GM23248 (cell line): ENCODE measurements at regions not wholly inside any gene's neighbourhood (a gene's known extent, or its start where the extent isn't known, plus 50 kb on each side); places are given as distances from the start of the nearest gene placed in this dataset.
"Not testable (repeated sequence)": the region's sequence is repeated elsewhere in the genome, so short reads cannot be mapped to it uniquely, and the experiment has no call there.

Experiments
- DNase-seq: peaks from one replicate; pipeline ENCODE4 v3.0.0-alpha.2; 2015
- H2AFZ ChIP-seq: fragments of 200-600 bp; sonication (generic); 2 replicates; pipeline ENCODE4 v1.6.1; 2016; ENCODE audit warnings: antibody characterized with exemption
- H3F3A ChIP-seq: fragments of 200-600 bp; sonication (generic); 2 replicates; pipeline ENCODE4 v1.6.1; 2016; ENCODE audit warnings: mild to moderate bottlenecking, antibody characterized with exemption, mixed run types; ENCODE audit not compliant: insufficient read depth
- H3K27ac ChIP-seq: fragments of 200-600 bp; sonication (generic); 2 replicates; pipeline ENCODE4 v1.5.1; 2016; ENCODE audit warnings: mild to moderate bottlenecking
- H3K27me3 ChIP-seq: fragments of 200-600 bp; sonication (generic); replicated peaks from 2 replicates; pipeline ENCODE4 v1.6.1; 2016; ENCODE audit warnings: mild to moderate bottlenecking; ENCODE audit not compliant: insufficient read depth
- H3K36me3 ChIP-seq: fragments of 200-600 bp; sonication (generic); 2 replicates; pipeline ENCODE4 v1.6.1; 2016; ENCODE audit warnings: low read depth, mild to moderate bottlenecking
- H3K4me1 ChIP-seq: fragments of 200-600 bp; sonication (generic); 2 replicates; pipeline ENCODE4 v1.6.1; 2016; ENCODE audit warnings: mild to moderate bottlenecking; ENCODE audit not compliant: insufficient read depth
- H3K4me2 ChIP-seq: fragments of 200-600 bp; sonication (generic); one replicate; pipeline ENCODE4 v1.6.1; 2016; ENCODE audit warnings: mild to moderate bottlenecking; ENCODE audit not compliant: unreplicated experiment
- H3K4me3 ChIP-seq: fragments of 200-600 bp; sonication (generic); 2 replicates; pipeline ENCODE4 v1.5.1; 2016; ENCODE audit warnings: mild to moderate bottlenecking
- H3K79me2 ChIP-seq: fragments of 200-600 bp; sonication (generic); 2 replicates; pipeline ENCODE4 v1.6.1; 2016; ENCODE audit warnings: mild to moderate bottlenecking; ENCODE audit not compliant: insufficient read depth
- H3K9ac ChIP-seq: fragments of 200-600 bp; sonication (generic); 2 replicates; pipeline ENCODE4 v1.6.1; 2016; ENCODE audit warnings: mild to moderate bottlenecking
- H3K9me2 ChIP-seq: fragments of 200-600 bp; sonication (generic); 2 replicates; pipeline ENCODE4 v1.6.1; 2016; ENCODE audit warnings: mixed run types, mild to moderate bottlenecking, moderate library complexity; ENCODE audit not compliant: insufficient read depth
- H3K9me3 ChIP-seq: fragments of 200-600 bp; sonication (generic); one replicate; pipeline ENCODE4 v1.6.1; 2017; ENCODE audit warnings: low read depth
- H4K20me1 ChIP-seq: fragments of 200-600 bp; sonication (generic); 2 replicates; pipeline ENCODE4 v1.6.0; 2016; ENCODE audit not compliant: insufficient read depth
- EZH2 ChIP-seq: fragments of 200-600 bp; sonication (generic); IDR thresholded peaks from 2 replicates; pipeline ENCODE4 v1.6.1; 2018; ENCODE audit warnings: antibody characterized with exemption, mild to moderate bottlenecking; ENCODE audit not compliant: insufficient read depth, poor library complexity, severe bottlenecking
- EZH2phosphoT487 ChIP-seq: fragments of 200-600 bp; sonication (generic); IDR thresholded peaks from 2 replicates; pipeline ENCODE4 v1.6.1; 2018; ENCODE audit warnings: antibody characterized with exemption, moderate library complexity, mild to moderate bottlenecking, low read depth; ENCODE audit not compliant: insufficient read depth
- WGBS, 2 experiments: methylation state at CpG; one replicate each; pipeline ENCODE4 v1.1.6; 2015 to 2017; ENCODE audit warnings: low lambda C conversion rate in 2 of 2, low coverage in 1 of 2; ENCODE audit errors: missing lambda C conversion rate in 2 of 2; 5-methylcytosine and 5-hydroxymethylcytosine counted together
- in situ Hi-C: fragments of 300-500 bp; cut with MboI; formaldehyde crosslinking; loops from 2 replicates; pipeline ENCODE4 v1.15.0; 2020

DNA sequence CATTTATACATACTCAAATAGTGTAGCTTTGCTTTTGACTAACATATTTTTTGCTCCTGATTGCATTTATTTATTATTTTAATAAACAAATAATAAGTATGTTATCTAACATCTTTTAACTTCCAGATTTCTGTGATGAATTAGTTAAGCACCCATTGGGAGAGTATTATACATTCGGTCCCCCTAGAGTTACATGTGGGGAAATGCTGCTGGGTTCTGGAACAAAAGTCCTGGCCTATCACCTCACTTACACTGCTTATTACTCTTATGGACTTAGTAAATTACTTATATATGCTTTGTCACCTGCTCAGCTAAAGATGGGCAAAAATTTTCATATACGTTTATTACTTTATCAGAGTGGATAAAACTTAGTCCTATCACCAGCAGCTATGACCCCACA, 1163.0 kb downstream of the FAM181B start:
- WGBS, 2 experiments: 20 to 30% methylated on average over 2 of the region's 2 CpGs
- Histone ChIP-seq H3K4me1 (no peaks in the 10 kb centered on the region), H3K27me3 (no peaks in the 10 kb centered on the region), H3K4me2 (no peak overlapping the region), H3K36me3 (no peaks in the 10 kb centered on the region), H3K4me3 (no peak overlapping the region), H2AFZ (no peak overlapping the region), H3K79me2 (no peaks in the 10 kb centered on the region), H3K9me2 (no peaks in the 10 kb centered on the region), H3K27ac (no peak overlapping the region), H3K9me3 (no peaks in the 10 kb centered on the region), H3F3A (no peaks in the 10 kb centered on the region), H4K20me1 (no peaks in the 10 kb centered on the region), H3K9ac (no peak overlapping the region)
- in situ Hi-C loops: no loop called here
- no peak for DNase-seq
- TF ChIP-seq EZH2: no peak

DNA sequence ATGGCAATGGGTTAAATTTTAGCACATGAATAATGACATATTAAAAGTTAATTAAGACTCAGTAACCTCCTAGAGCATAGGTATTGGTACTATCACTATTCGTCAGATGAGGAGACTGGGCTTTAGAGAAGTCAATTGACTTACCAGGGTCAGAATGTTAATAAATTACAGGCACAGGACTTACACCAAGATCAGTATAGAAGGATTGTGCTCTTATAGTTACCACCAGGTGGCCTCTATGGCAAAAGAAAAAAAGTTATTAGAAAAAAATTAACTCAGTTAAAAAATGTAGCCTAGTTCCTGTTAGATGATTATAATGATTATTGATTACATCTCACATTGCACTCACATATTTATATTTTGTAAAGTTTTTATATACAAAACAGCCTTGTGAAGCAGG, 1163.7 kb downstream of the FAM181B start:
- no peak overlapping the region for H3K4me2 ChIP-seq
- no peaks in the 10 kb centered on the region for H3F3A ChIP-seq
- H3K9me3 ChIP-seq: no peaks in the 10 kb centered on the region
- H3K36me3 ChIP-seq: no peaks in the 10 kb centered on the region
- TF ChIP-seq EZH2phosphoT487 (no peak), EZH2 (no peak)
- no peak overlapping the region for H3K27ac ChIP-seq
- DNase-seq: no peak
- no peak overlapping the region for H3K9ac ChIP-seq
- H3K4me3 ChIP-seq: no peak overlapping the region
- H4K20me1 ChIP-seq: no peaks in the 10 kb centered on the region
- H3K79me2 ChIP-seq: no peaks in the 10 kb centered on the region
- WGBS, 2 experiments: 3 to 4% methylated on average over 1 of the region's 1 CpG
- no peak overlapping the region for H2AFZ ChIP-seq
- no peaks in the 10 kb centered on the region for H3K27me3 ChIP-seq
- no peaks in the 10 kb centered on the region for H3K9me2 ChIP-seq
- in situ Hi-C loops: no loop called here
- H3K4me1 ChIP-seq: no peaks in the 10 kb centered on the region

DNA sequence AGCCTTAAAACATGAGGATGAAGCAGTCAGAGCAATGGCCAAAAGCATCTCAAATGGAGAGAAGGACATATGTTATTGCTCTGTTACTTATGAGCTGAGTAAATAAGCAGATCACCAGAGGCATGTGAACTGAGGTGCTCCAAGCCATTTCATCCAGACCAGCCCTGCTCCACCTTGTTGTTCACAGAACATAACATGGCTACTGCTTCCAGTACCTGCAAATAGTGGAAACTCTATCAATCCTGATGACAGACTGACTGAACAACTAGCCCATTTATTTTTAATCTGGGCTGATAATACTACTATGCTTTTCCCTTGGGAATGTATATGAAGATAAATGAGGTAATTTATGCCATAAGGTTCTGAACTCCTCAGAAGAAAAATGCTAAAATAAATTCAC, 1164.7 kb downstream of the FAM181B start:
- Histone ChIP-seq H3K4me1 (no peaks in the 10 kb centered on the region), H3K9me2 (no peaks in the 10 kb centered on the region), H4K20me1 (no peaks in the 10 kb centered on the region), H3K27me3 (no peaks in the 10 kb centered on the region), H3K9ac (no peak overlapping the region), H2AFZ (no peak overlapping the region), H3K9me3 (no peaks in the 10 kb centered on the region), H3K4me2 (no peak overlapping the region), H3K27ac (no peak overlapping the region), H3K4me3 (no peak overlapping the region), H3K36me3 (no peaks in the 10 kb centered on the region), H3F3A (no peaks in the 10 kb centered on the region), H3K79me2 (no peaks in the 10 kb centered on the region)
- DNase-seq: no peak
- in situ Hi-C loops: no loop called here
- no peak for TF ChIP-seq EZH2
- TF ChIP-seq EZH2phosphoT487: no peak

DNA sequence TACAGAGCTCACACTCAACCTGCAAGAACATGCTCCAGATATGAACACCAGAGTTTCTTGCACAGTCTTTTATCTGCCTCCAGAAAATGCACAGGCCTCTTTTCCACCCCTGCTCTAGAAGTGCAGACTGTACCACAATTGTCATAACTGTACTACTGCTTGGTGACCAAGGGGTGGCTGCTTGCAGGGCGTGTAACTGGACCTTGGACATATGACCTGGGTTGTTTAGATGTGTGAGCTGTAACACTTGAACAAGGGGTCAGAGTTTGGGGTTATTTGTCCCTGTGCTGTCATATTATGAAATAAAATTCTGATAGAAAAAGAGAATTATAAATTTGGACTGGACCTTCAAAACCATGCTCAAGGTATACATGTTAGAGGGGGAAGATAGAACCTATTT, 1185.5 kb downstream of the FAM181B start:
- Histone ChIP-seq H3K36me3 (no peaks in the 10 kb centered on the region), H3K4me2 (no peak overlapping the region), H2AFZ (no peak overlapping the region), H3F3A (no peaks in the 10 kb centered on the region), H3K4me3 (no peak overlapping the region), H3K79me2 (no peaks in the 10 kb centered on the region), H3K9me2 (no peaks in the 10 kb centered on the region), H3K27me3 (no peaks in the 10 kb centered on the region), H3K4me1 (no peaks in the 10 kb centered on the region), H3K9me3 (no peaks in the 10 kb centered on the region), H3K27ac (no peak overlapping the region), H4K20me1 (no peaks in the 10 kb centered on the region), H3K9ac (no peak overlapping the region)
- 9 to 12% methylated on average over 1 of the region's 1 CpG for WGBS, 2 experiments
- DNase-seq: no peak
- in situ Hi-C loops: no loop called here
- TF ChIP-seq EZH2phosphoT487: no peak
- TF ChIP-seq EZH2: no peak

DNA sequence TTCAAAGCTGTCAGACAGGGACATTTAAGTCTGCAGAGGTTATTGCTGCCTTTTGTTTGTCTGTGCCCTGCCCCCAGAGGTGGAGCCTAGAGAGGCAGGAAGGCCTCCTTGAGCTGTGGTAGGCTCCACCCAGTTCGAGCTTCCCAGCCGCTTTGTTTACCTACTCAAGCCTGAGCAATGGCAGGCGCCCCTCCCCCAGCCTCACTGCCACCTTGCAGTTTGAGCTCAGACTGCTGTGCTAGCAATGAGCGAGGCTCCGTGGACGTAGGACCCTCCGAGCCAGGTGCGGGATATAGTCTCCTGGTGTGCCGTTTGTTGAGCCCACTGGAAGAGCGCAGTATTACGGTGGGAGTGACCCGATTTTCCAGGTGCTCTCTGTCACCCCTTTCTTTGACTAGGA, 1193.9 kb downstream of the FAM181B start:
- H3K36me3 ChIP-seq, H3K9me3 ChIP-seq, H3F3A ChIP-seq, H3K4me3 ChIP-seq, in situ Hi-C loops, H4K20me1 ChIP-seq, H3K9ac ChIP-seq, H3K79me2 ChIP-seq, H2AFZ ChIP-seq, H3K4me2 ChIP-seq, H3K4me1 ChIP-seq, H3K9me2 ChIP-seq, DNase-seq, H3K27ac ChIP-seq, H3K27me3 ChIP-seq: not testable (repeated sequence)
- WGBS, 2 experiments: 62 to 65% methylated on average over 9 to 12 of the region's 12 CpGs
